GM10248 (cell line): ENCODE measurements at regions not wholly inside any gene's neighbourhood (a gene's known extent, or its start where the extent isn't known, plus 50 kb on each side); places are given as distances from the start of the nearest gene placed in this dataset.
"Not testable (repeated sequence)": the region's sequence is repeated elsewhere in the genome, so short reads cannot be mapped to it uniquely, and the experiment has no call there.

Source experiments
- CTCF ChIA-PET: fragments of 300-600 bp; sonication (Branson Sonifier 250); formaldehyde crosslinking; extraction: SDS; loops from one replicate; lab custom pipeline; 2021; ENCODE audit warnings: antibody characterized with exemption; lab: Yijun Ruan, JAX
- POLR2A ChIA-PET: fragments of 350-650 bp; sonication (Branson Sonifier 250); formaldehyde crosslinking; extraction: SDS; loops from one replicate; lab custom pipeline; 2020; ENCODE audit warnings: antibody characterized with exemption; lab: Yijun Ruan, JAX
- DNase-seq: peaks from one replicate; pipeline ENCODE4 v3.0.0; 2012; ENCODE audit errors: extremely low spot score
- CTCF ChIP-seq: IDR thresholded peaks from 2 replicates; pipeline ENCODE4 v1.5.1; 2012; ENCODE audit warnings: mild to moderate bottlenecking, low read depth; ENCODE audit errors: extremely low read depth, missing control alignments, control extremely low read depth

DNA sequence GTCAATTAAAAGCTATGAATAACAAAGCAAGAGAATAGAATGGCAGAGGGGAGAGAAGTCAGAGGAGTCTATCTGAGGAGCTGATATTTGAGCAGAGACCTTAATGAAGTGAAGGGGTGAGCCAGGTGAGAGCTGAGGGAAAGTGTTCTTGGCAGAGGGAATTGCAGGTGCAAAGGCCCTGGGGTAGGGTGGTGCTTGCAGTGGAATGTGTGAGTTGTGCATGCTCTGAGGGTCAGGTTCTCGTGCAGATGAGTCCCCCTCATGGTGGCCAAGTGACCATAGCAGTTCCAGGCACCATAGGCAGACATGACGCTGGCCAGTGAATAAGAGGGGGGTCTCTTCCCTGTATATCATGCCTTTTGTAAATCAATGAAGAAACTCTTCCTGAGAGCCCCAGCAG, 58.9 kb upstream of the ALX4 start:
- CTCF ChIA-PET: no interaction called here
- POLR2A ChIA-PET: no interaction called here
- no peak for DNase-seq
- no peak for TF ChIP-seq CTCF

GRCh38 chr11:44371042-44371441, 61.1 kb upstream of the ALX4 start:
- POLR2A ChIA-PET, DNase-seq: not testable (repeated sequence)
- CTCF ChIA-PET: interaction anchor here (1.1 kb wide), 1 partner anchor 12 kb away, joined by 3 read pairs; no protein-coding TSS in a partner anchor

DNA sequence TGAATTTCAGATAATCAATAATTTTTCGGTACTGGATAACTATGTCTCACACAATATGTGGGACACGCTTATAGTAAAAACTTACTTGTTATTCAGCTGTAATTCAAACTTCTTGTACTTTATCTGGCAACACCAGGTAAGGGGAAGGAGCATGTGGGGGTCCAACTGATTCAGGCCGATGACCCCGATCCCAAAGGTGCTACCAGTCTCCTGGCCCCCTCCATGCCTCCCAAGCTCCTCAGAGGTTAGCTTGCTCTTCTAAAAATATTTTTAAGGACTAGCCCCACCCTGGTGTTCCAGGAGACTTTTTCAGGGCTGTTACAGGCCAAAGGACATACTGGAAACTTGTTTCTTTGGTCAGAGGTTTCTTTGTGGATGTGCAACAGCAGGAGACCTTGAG, 61.8 kb upstream of the ALX4 start:
- POLR2A ChIA-PET: no interaction called here
- DNase-seq: no peak
- TF ChIP-seq CTCF: no peak
- CTCF ChIA-PET: interaction anchor here (1.1 kb wide), 1 partner anchor 12 kb away, joined by 3 read pairs; no protein-coding TSS in a partner anchor

DNA sequence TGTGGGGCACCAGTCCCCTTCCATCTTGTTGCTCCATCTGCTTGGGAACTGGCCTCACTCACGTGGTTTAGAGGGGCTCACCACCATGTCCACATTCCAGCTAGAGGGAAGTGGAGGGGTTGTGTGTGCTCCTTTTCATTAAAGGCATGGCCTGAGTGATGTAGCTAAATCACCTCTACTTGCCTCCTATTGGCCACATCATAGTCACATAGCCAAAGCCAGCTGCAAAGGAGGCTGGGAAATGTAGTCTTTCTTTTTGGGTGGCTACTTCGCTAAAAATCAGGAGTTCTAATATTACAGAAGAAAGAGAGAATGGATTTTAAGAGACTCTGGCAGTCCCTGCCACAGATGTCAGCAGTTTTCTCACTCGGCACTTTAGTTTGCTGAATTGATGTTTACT, 63.0 kb upstream of the ALX4 start:
- TF ChIP-seq CTCF: no peak
- DNase-seq: no peak
- CTCF ChIA-PET: no interaction called here
- POLR2A ChIA-PET: no interaction called here

GRCh38 chr11:44374001-44374400, 64.1 kb upstream of the ALX4 start:
- TF ChIP-seq CTCF: no peak
- ChIA-PET CTCF (interaction anchor here (1.2 kb wide), 1 partner anchor 44 kb away, joined by 3 read pairs; no protein-coding TSS in a partner anchor), POLR2A (no interaction called here)
- no peak for DNase-seq

DNA sequence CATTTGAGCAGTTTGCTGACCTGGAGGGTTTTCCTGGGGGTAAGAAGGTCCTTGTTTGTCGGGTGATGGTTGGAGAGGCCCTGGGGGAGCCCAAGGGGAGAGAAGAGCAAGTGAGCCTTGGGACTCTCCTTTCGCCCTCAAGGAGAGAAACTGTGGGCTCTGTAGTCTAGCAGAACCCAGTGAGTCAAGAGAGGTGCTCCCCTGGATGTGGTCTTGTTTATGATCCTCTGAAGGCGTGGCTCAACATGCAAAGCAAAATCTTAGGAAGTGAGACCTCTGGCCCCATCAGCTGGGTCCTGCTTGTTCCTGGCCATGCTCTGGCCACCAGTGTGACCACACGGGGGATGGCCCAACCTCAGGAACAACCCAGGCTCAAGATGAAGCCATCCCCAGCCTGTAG, 66.5 kb upstream of the ALX4 start:
- ChIA-PET CTCF (interaction anchor here (1.4 kb wide), 2 partner anchors 11 to 23 kb away, joined by 3 read pairs; no protein-coding TSS in a partner anchor), POLR2A (no interaction called here)
- no peak for DNase-seq
- no peak for TF ChIP-seq CTCF

- DNase-seq: no peak
- CTCF ChIA-PET: interaction anchor here (1.4 kb wide), 2 partner anchors 10 to 22 kb away, joined by 3 read pairs; no protein-coding TSS in a partner anchor
- POLR2A ChIA-PET: no interaction called here
- no peak for TF ChIP-seq CTCF
Measured at GRCh38 chr11:44377121-44377520, 67.2 kb upstream of the ALX4 start.
